Stimulated activated naive CD4-positive, alpha-beta T cell (primary cell): ENCODE measurements at regions not wholly inside any gene's neighbourhood (a gene's known extent, or its start where the extent isn't known, plus 50 kb on each side); places are given as distances from the start of the nearest gene placed in this dataset.

Experiments used
- DNase-seq, 6 experiments: peaks; one replicate each; lab custom pipeline; 2025; lab: John Stamatoyannopoulos, UW

DNA sequence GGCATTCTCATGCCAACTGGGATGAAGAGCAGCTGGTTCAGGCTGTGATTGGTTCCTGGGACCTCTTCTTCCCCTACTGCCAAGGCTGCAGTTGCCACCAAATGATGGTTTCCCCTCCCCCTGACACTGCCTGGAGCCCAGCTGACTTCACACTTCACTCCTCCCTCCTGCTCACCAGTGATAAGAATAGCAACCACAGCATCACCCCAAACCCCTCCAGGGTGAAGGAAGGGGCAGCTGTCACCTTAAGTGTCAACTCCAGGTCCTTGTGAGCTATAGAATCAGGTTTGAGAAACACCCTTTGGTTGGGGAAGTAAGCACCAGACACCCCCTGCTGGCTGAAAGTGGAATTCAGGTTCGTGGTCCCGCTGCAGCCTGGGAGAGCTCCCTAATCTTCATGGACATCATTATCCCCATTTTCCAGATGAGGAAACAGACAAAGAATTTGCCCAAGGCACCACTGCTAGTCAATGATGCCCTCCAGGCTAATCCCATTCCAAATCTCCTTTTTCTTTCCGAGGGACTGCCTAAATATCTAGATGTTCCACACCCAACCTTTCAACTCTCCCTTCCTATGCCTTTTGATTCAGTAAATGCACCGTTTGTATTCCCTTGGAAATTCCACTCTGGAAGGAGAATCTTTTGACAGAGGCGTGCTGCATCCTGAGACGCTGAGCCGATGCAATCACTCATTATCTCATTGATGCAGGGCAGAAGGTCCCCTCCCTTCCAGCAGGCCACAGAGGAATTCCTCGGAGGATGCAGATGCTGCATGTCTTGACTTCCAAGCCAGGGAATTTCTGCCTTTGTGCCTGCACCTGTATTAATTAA is 50.6 kb upstream of the UQCRFS1 start:
- DNase-seq, result peak in 4 of 6 experiments; percentile 5 to 44 (median 25)

- DNase-seq, result no peak
These were observed 51.9 kb upstream of the UQCRFS1 start for GRCh38 chr19:29264897-29265296.

GRCh38 chr19:29265436-29265835 is 52.5 kb upstream of the UQCRFS1 start:
- no peak for DNase-seq

DNA sequence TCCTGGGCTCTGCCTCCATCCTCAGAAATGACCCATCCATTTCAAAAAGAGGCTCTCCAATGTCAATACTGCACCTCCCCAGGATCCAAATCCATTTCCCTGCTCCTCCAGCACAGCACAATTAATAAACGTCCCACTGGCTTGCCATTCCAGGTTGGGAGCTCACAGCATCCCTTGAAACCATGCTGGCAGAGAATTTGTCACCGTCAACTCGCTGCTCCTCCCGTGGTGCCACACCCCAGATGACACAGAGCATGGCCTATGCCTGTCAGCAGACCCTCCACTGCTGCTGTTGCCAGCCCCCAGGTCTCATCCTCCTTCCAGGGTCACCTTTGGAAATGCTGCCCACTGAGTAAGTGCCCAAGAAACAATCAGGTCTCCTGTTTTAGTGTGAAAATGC is 53.0 kb upstream of the UQCRFS1 start:
- no peak for DNase-seq

DNA sequence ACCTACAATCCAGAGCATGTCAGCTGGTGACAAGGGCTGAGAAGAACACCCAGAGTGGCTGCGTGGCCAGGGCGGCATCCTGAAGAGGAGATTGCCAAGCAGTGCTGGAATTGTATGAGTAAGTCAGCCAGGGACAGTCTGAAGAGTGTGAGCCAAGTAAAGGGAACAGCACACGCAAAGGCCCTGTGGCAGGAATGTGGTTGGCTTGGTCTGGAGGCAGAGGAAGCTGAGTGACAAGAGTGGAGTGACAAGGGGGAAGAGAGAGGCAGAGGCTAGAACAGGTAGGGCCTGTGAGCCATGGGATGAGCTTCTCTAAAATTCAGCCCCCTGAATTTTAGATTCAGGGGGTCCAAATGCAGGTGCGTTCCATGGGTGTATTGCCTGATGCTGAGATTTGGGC is 53.7 kb upstream of the UQCRFS1 start:
- no peak for DNase-seq

DNA sequence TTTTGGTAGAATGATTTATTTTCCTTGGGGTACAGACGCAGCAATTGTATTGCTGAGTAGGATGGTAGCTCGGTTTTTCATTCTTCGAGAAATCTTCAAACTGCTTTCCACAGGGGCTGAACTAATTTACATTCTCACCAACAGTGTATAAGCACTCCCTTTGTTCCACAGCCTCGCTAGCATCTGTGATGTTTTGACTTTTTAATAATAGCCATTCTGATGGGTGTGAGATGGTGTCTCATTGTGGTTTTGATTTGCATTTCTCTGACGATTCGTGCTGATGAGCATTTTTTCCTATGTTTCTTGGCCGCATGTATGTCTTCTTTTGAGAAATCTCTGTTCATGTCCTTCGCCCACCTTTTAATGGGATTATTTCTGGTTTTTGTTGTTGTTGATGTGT is 54.8 kb upstream of the UQCRFS1 start:
- DNase-seq, result no peak

DNA sequence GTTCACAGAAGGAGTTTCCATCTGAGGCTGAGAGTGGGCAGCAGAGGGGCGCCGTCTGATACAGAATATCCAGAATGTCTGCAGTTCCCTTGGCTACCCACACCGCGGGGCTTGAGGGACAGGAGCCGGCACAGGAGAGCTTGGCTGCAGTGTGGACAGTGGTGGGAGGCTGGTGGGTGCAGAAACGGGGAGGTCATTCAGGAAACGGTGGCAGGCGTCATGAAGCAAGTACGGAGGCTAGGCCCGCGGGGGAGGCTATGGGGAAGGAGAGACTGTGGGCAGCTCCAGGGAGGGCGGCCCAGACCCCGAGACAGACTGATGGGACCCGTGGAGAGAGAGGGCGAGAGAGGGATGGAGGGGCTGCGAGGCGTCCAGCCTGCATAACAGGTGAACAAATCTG is 55.2 kb upstream of the UQCRFS1 start:
- no peak for DNase-seq

DNA sequence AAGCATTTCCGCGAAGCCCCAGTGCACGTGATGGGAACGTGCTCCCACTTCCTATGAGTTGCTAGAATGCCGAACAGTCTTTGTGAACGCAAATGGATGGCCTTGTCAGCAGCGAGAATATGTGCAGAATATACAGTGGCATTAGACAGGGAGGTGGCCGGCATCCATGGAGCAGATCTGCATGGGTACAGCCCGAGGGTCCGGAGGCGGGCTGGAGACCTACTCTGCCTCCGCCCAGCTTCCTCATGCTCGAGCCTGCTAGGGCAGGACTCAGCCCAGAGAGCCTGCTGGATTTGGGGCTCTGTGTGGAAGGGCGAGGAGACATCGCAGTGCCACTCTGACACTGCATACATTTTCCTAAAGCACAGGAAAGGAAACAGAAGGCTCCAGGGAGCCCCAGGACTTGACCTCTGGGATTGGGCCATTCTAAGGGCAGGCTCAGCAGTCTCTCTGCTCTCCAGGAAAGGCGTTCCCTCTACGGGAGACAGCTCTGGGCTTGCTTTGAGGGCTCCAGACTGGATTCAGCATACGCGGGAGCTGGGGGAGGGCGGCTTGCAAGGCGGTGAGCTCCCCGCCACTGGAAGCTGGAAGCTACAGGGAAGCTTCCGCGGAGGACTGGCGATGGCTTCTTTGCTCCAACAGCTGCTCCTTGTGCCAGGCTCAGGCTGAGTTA is 55.9 kb upstream of the UQCRFS1 start:
- DNase-seq, result no peak

GRCh38 chr19:29269641-29270040 is 56.7 kb upstream of the UQCRFS1 start:
- no peak for DNase-seq

- no peak for DNase-seq
These were observed 58.4 kb upstream of the UQCRFS1 start for GRCh38 chr19:29271341-29271740.

GRCh38 chr19:29271911-29272310 is 59.0 kb upstream of the UQCRFS1 start:
- no peak for DNase-seq

GRCh38 chr19:29273000-29273640 is 60.2 kb upstream of the UQCRFS1 start:
- no peak for DNase-seq

DNA sequence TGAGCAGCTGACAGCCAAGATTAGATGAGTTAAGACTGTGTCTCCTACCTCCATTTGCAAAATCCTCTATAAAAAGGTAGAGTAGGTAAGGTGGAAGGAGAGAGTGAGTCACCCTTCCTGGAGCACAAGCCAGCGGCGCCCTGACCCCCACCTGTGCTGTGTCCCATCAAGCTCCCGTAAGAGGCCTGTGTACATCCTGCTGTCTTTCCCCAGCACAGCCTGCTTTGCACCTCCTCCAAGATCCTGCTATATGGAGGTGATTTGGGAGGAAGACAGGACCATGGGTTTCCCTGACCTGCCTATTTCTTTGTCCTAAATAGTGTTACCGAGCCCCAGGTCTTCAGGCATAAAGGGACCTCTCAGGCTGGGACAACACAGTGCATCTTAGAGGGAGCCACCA is 62.3 kb upstream of the UQCRFS1 start:
- DNase-seq, result no peak

- peak in 4 of 6 experiments; percentile 28 to 63 (median 42) for DNase-seq
These were observed 64.2 kb upstream of the UQCRFS1 start for GRCh38 chr19:29277102-29277501.

DNA sequence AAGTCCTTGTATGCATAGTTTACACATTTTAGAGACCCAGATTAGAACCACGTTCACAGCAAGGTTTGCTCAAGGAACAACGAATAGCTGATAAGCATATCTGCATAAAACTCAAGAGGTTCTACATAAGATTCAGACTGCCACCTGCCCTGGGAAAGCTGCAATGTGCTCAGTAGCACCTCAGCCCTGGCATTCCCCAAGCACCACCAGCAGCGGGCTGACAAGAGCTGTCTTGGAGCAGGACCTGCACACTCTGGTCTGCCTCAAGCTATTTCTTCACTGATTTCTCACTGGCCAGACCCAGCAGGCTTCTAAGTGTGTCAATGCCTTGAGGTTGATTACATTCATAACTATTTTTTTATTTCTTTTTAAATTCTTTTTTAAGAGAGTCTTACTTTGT is 65.8 kb upstream of the UQCRFS1 start:
- no peak for DNase-seq

- no peak for DNase-seq
These were observed 70.4 kb upstream of the UQCRFS1 start for GRCh38 chr19:29283366-29283765.

GRCh38 chr19:29285187-29285687 is 72.3 kb upstream of the UQCRFS1 start:
- DNase-seq, result no peak

- no peak for DNase-seq
These were observed 72.9 kb upstream of the UQCRFS1 start for GRCh38 chr19:29285878-29286277.

GRCh38 chr19:29287061-29287460 is 74.1 kb upstream of the UQCRFS1 start:
- DNase-seq, result no peak

GRCh38 chr19:29288256-29288655 is 75.3 kb upstream of the UQCRFS1 start:
- no peak for DNase-seq

- no peak for DNase-seq
These were observed 76.1 kb upstream of the UQCRFS1 start for GRCh38 chr19:29289020-29289419.

DNA sequence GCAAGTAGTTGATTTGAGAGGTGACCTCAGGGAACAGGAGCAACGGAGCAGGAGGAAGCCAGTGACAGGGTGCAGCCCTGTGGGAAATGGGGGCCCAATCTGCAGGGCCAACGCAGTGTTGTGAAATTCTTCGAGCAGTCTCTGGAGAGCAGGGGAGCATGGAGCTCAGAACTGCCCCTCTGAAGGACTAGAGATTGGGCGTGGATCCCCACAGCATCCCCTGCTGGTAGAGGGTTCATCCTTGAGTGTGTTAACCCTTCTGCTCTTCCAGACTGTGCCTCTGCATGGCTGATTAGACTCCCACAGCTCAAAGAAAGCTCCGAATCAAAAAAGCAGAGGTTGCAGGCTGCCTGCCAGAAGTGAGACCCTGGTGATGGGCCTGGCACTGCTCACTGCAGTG is 77.9 kb upstream of the UQCRFS1 start:
- DNase-seq, result no peak

GRCh38 chr19:29292153-29292552 is 79.2 kb upstream of the UQCRFS1 start:
- no peak for DNase-seq
